Endodermal cell (in vitro differentiated cells): ENCODE measurements at regions not wholly inside any gene's neighbourhood (a gene's known extent, or its start where the extent isn't known, plus 50 kb on each side); places are given as distances from the start of the nearest gene placed in this dataset.

Experiments
- DNase-seq: peaks from one replicate; pipeline ENCODE4 v3.0.0-alpha.2; 2017
- H3K27ac ChIP-seq: 2 replicates; pipeline ENCODE4 v1.5.1; 2013; ENCODE audit warnings: mild to moderate bottlenecking, low read depth, low read length, moderate library complexity
- H3K27me3 ChIP-seq: 2 replicates; pipeline ENCODE4 v1.6.1; 2013; ENCODE audit warnings: mild to moderate bottlenecking, low read length, moderate library complexity; ENCODE audit not compliant: insufficient read depth, control insufficient read depth, poor library complexity, severe bottlenecking
- H3K36me3 ChIP-seq: 2 replicates; pipeline ENCODE4 v1.7.0; 2013; ENCODE audit warnings: mild to moderate bottlenecking, low read length, moderate library complexity; ENCODE audit not compliant: control insufficient read depth, insufficient read depth
- H3K4me1 ChIP-seq: one replicate; pipeline ENCODE4 v1.7.0; 2013; ENCODE audit warnings: low read length; ENCODE audit not compliant: control insufficient read depth, insufficient read depth
- H3K4me3 ChIP-seq: 2 replicates; pipeline ENCODE4 v1.5.1; 2013; ENCODE audit warnings: mild to moderate bottlenecking, low read length, moderate library complexity
- H3K9ac ChIP-seq: 2 replicates; pipeline ENCODE4 v1.6.1; 2013; ENCODE audit warnings: mild to moderate bottlenecking, low read length, moderate library complexity; ENCODE audit not compliant: poor library complexity, severe bottlenecking; ENCODE audit errors: extremely low read depth
- H3K9me3 ChIP-seq: 2 replicates; pipeline ENCODE4 v1.6.1; 2013; ENCODE audit warnings: mild to moderate bottlenecking, low read length, moderate library complexity; ENCODE audit not compliant: control insufficient read depth
- H3K27ac Mint-ChIP-seq: 2 replicates; pipeline ENCODE4 v1.8.0; 2020; ENCODE audit warnings: mixed read lengths
- H3K27me3 Mint-ChIP-seq: 2 replicates; pipeline ENCODE4 v1.8.0; 2021; ENCODE audit warnings: mild to moderate bottlenecking, mixed read lengths; ENCODE audit not compliant: insufficient read depth
- H3K36me3 Mint-ChIP-seq: 2 replicates; pipeline ENCODE4 v1.8.0; 2020; ENCODE audit warnings: low read depth, mixed read lengths
- H3K4me1 Mint-ChIP-seq: 2 replicates; pipeline ENCODE4 v1.8.0; 2020; ENCODE audit warnings: mixed read lengths
- H3K4me3 Mint-ChIP-seq: 2 replicates; pipeline ENCODE4 v1.8.0; 2020; ENCODE audit warnings: mild to moderate bottlenecking, moderate library complexity, mixed read lengths
- H3K9me3 Mint-ChIP-seq: 2 replicates; pipeline ENCODE4 v1.8.0; 2020; ENCODE audit warnings: mild to moderate bottlenecking, mixed read lengths
- CTCF ChIP-seq: fragments of 200-600 bp; sonication (generic); conservative IDR thresholded peaks from 2 replicates; pipeline ENCODE4 v1.5.0; 2021; ENCODE audit warnings: antibody characterized with exemption, mild to moderate bottlenecking
- WGBS, 2 experiments: methylation state at CpG; one replicate each; pipeline versions ENCODE4 v1.1.5 to v1.1.7; 2013; ENCODE audit warnings: missing lambda C conversion rate in 2 of 2, mixed read lengths in 1 of 2; ENCODE audit not compliant: insufficient coverage in 1 of 2, insufficient read length in 1 of 2; 5-methylcytosine and 5-hydroxymethylcytosine counted together

GRCh38 chr13:97077341-97077740 is 83.1 kb upstream of the OXGR1 start:
- Histone ChIP-seq H3K9ac (no peak overlapping the region), H3K27ac (no peak overlapping the region), H3K27me3 (no peaks in the 10 kb centered on the region), H3K4me3 (no peak overlapping the region), H3K36me3 (no peaks in the 10 kb centered on the region), H3K4me1 (no peaks in the 10 kb centered on the region), H3K9me3 (peaks cover 14% of the 10 kb centered on the region)
- WGBS, 2 experiments = 78% methylated on average over 1 of the region's 1 CpG; no CpG with 5 or more reads in 1 of the 2 experiments
- no peak for DNase-seq
- Mint-ChIP-seq H3K4me1 (no peaks in the 10 kb centered on the region), H3K36me3 (no peaks in the 10 kb centered on the region), H3K27me3 (peaks cover 2% of the 10 kb centered on the region), H3K27ac (no peak overlapping the region), H3K4me3 (no peak overlapping the region), H3K9me3 (peaks cover 7% of the 10 kb centered on the region)
- no peak for TF ChIP-seq CTCF

DNA sequence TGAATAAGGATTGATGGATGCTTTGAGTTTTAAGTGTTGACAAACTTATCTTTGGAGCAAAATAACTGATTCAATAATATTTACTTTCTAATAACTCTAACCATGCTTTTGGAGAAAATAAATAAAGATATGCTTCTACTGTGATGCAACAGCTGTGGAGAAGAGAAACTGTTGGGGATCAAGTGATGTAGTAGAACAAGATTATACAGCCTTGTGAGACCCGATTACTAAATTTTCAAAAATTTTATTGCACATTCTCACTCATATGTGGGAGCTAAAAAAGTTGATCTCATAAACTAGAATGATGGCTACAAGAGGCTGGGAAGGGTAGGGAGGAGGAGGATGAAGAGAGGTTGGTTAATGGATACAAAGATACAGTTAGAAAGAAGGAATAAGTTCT is 85.5 kb upstream of the OXGR1 start:
- Histone ChIP-seq H3K27me3 (no peaks in the 10 kb centered on the region), H3K4me3 (no peak overlapping the region), H3K27ac (no peak overlapping the region), H3K9ac (no peak overlapping the region), H3K4me1 (no peaks in the 10 kb centered on the region), H3K9me3 (peaks cover 6% of the 10 kb centered on the region), H3K36me3 (no peaks in the 10 kb centered on the region)
- Mint-ChIP-seq H3K27ac (no peak overlapping the region), H3K4me1 (no peaks in the 10 kb centered on the region), H3K9me3 (peaks cover 1% of the 10 kb centered on the region), H3K27me3 (peaks cover 2% of the 10 kb centered on the region), H3K4me3 (no peak overlapping the region), H3K36me3 (no peaks in the 10 kb centered on the region)
- DNase-seq = no peak
- TF ChIP-seq CTCF = no peak
- no CpG with 5 or more reads among the region's 1 CpG for WGBS, 2 experiments

- Mint-ChIP-seq H3K27me3 (no peaks in the 10 kb centered on the region), H3K4me1 (no peaks in the 10 kb centered on the region), H3K36me3 (no peaks in the 10 kb centered on the region), H3K4me3 (no peak overlapping the region), H3K9me3 (no peaks in the 10 kb centered on the region), H3K27ac (no peak overlapping the region)
- Histone ChIP-seq H3K4me3 (no peak overlapping the region), H3K27ac (no peak overlapping the region), H3K4me1 (no peaks in the 10 kb centered on the region), H3K9ac (no peak overlapping the region), H3K27me3 (no peaks in the 10 kb centered on the region), H3K9me3 (no peaks in the 10 kb centered on the region), H3K36me3 (no peaks in the 10 kb centered on the region)
- TF ChIP-seq CTCF = no peak
- no peak for DNase-seq
- 88 to 100% methylated on average over 3 to 6 of the region's 6 CpGs for WGBS, 2 experiments
Measured at GRCh38 chr13:97082461-97083207, 88.4 kb upstream of the OXGR1 start.
